ENCODE measurements at regions not wholly inside any gene's neighbourhood (a gene's known extent, or its start where the extent isn't known, plus 50 kb on each side); places are given as distances from the start of the nearest gene placed in this dataset.

- TF ChIP-seq SREBF2 (CRISPR knock-in tag; IDR thresholded peaks at IDR 0.05) (no peak), FOS (IDR thresholded peaks at IDR 0.05; ENCODE audit: extremely low read depth, insufficient read length) (no peak), NFIC (IDR thresholded peaks at IDR 0.05) (no peak), RBBP5 (IDR thresholded peaks at IDR 0.05; ENCODE audit: borderline replicate concordance, insufficient read depth, low read length, poor library complexity, severe bottlenecking) (no peak), GTF3C2 (IDR thresholded peaks at IDR 0.05; ENCODE audit: borderline replicate concordance, extremely low read depth, insufficient read length) (no peak), TAF1 (IDR thresholded peaks at IDR 0.05; ENCODE audit: control insufficient read depth, extremely low read depth, insufficient read depth, low read length, severe bottlenecking) (no peak), RBM17 (IDR thresholded peaks at IDR 0.05; ENCODE audit: borderline replicate concordance, low read depth, low read length) (no peak), FOSL1 (tag; conservative IDR thresholded peaks at IDR 0.05) (no peak), POLR2AphosphoS5 (IDR thresholded peaks at IDR 0.05; ENCODE audit: control insufficient read depth, insufficient read depth, low read depth, low read length) (no peak), NFATC3 (IDR thresholded peaks at IDR 0.05) (no peak), ZBTB2 (IDR thresholded peaks at IDR 0.05) (no peak), HCFC1 (IDR thresholded peaks at IDR 0.05; ENCODE audit: low read depth, low read length) (no peak), POLR2H (tag; IDR thresholded peaks at IDR 0.05; ENCODE audit: low read depth) (no peak), CREB3 (tag; conservative IDR thresholded peaks at IDR 0.05; ENCODE audit: low read depth) (no peak)
These were observed 328.0 kb downstream of the TGFB2 start for GRCh38 chr1:218673170-218673569.
